KBM-7 (cell line): ENCODE measurements at regions not wholly inside any gene's neighbourhood (a gene's known extent, or its start where the extent isn't known, plus 50 kb on each side); places are given as distances from the start of the nearest gene placed in this dataset.

Experiments used
- DNase-seq: peaks from one replicate; pipeline ENCODE4 v3.0.0-alpha.2; 2015
- in situ Hi-C: fragments of 300-500 bp; cut with MboI; formaldehyde crosslinking; loops from 2 replicates; pipeline ENCODE4 v1.14.3; 2020; ENCODE audit warnings: low sequenced_read_pairs, low pct_unique_long_range_greater_than_20kb, mixed read lengths

- DNase-seq, result no peak
- in situ Hi-C loops, result no loop called here
Measured at GRCh38 chr5:119852140-119852539, 222.8 kb downstream of the FAM170A start.

DNA sequence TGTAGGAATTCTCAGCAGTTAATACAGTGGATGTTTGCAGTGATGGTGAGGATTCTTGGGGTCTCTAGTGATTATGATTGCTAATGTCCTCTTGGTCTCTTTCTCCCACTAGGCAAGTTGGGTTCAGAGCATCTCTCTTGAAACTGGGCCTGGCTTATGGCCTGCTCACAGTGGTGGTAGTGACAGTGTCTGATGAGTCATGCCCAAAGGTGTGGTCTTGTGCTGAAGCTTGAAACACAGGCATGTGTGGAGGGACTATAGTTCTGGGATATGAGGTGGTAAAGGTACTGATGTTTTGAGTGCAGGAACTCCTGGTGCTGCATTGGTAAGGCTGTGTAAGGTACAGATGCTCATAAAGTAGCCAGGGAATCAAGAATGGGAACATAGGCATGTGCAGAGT is 231.1 kb downstream of the FAM170A start:
- no peak for DNase-seq
- in situ Hi-C loops, result no loop called here

DNA sequence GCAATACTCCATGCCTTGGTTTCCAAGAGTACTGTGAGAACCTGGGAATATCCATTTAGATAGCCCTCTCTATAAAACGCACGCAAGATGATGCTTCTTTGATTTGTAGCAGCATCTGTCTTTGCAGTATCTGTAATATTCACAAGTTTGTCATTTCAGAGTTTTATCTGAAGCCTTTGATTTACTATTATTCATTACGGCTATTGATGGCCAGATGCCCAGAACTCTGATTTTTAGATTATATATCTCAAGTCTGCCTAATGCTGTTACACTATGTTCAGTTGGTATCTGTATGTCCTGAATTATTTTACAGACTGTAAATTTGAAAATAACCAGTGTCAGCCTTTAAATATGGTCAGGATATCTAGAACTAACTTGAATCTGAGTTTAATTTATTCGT is 233.3 kb downstream of the FAM170A start:
- in situ Hi-C loops, result no loop called here
- DNase-seq, result no peak

- in situ Hi-C loops, result no loop called here
- DNase-seq, result no peak
Measured at GRCh38 chr5:119864286-119864685, 234.9 kb downstream of the FAM170A start.

DNA sequence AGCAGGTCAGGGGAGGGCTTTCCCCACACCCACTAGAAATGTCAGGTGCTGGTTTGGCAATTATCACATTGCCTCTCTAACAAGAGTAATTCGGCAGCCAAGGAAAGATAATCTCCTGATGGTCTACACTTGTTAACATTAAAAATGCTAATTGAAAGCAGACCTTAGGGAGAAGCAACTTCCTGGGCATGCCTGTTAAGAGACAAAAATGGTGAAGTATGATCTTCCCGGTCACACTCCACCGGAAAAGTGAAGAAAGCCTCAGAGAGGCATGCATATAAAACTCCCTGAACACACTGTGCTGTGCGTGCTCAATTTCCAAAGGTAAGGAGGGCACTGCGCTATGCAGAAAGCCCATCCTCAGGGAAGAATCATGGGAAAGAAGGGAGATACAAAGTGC is 244.3 kb downstream of the FAM170A start:
- no peak for DNase-seq
- in situ Hi-C loops, result no loop called here

GRCh38 chr5:119876522-119876921 is 247.2 kb downstream of the FAM170A start:
- no peak for DNase-seq
- in situ Hi-C loops, result no loop called here

DNA sequence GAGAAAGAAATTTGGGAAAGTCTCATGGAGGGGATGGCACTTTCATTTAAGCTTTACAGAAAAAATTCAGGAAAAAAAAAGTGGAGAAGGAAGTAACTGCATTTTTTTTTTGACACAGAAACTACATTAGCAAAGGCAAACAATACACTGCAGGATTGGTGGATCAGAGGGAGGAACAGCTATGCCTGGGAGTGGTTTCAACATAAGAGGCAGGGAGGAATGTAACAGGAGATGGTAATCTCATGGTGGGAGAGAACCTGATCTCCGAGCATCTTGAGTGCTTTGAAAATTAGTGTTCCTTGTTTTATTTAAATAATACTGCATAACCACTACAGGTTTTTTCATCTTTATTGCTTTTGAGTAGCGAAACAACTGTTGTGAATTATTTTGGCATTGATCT is 249.4 kb downstream of the FAM170A start:
- DNase-seq, result no peak
- in situ Hi-C loops, result no loop called here

- DNase-seq, result no peak
- in situ Hi-C loops, result no loop called here
Measured at GRCh38 chr5:119879446-119879845, 250.1 kb downstream of the FAM170A start.

DNA sequence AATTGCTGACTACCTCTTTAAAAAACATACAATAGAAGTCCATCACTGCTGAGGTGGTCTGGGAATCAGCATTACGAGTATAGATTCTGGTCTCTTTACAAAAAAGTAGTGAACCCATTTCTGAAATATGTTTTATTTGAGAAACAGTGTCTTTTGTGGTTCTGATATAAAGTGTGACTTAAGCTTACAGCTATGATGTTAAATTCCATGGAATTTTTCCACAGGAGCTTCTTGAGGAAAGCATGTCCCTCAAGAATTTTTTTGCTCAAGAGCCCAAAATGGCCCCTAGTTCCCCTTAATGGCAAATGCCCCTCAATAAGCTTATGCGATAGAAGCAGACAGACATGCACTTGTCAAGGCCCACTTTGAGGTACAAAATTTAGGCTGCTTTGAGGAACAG is 265.7 kb downstream of the FAM170A start:
- in situ Hi-C loops, result no loop called here
- no peak for DNase-seq

- in situ Hi-C loops, result no loop called here
Measured at GRCh38 chr5:119896826-119897536, 267.6 kb downstream of the FAM170A start.

GRCh38 chr5:119897537-119898370 is 268.4 kb downstream of the FAM170A start:
- in situ Hi-C loops, result no loop called here
- no peak for DNase-seq

More at GRCh38 chr5:119896826-119897536, 267.6 kb downstream of the FAM170A start:
- no peak for DNase-seq

DNA sequence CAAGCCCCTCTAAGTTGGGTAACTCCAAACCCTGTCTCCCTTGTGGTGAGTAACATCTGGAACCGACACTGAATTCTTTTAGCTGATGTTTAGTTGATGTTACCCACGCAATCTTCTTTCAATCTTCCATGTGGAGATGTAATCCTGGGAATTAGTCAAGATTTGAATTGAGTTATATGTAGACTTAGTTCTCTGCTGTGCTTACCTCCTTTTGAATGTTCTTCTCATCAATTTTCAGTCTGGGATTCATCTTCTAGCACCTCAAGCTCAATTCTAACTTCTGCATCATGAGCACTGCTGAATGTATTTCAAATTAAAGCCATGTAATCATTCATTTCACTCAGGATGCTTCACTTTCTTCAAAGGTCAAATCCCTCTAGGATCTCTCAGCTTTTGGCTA is 270.6 kb downstream of the FAM170A start:
- in situ Hi-C loops, result no loop called here
- DNase-seq, result no peak

GRCh38 chr5:119902593-119902992 is 273.2 kb downstream of the FAM170A start:
- in situ Hi-C loops, result no loop called here
- no peak for DNase-seq

DNA sequence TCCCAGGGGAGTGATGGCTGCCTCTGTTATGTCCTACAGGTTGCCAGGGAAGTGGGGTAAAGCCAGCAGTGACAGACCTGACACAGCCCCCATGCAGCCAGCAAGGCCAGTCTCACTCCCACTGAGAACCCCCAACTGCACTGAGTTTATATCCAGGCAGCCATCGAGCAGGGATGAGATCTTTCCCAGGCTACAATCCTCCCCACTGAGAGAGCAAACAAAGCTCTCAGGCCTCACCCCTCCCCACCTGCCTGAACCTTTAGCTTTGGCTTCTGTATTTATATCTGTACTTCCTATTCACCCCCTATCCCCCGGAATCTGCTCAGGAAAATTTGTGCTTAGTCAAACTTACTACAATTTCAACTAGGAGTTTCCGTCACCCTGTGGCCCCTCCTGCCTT is 284.1 kb downstream of the FAM170A start:
- DNase-seq, result no peak
- in situ Hi-C loops, result no loop called here

GRCh38 chr5:119919279-119919678 is 289.9 kb downstream of the FAM170A start:
- DNase-seq, result no peak
- in situ Hi-C loops, result no loop called here

DNA sequence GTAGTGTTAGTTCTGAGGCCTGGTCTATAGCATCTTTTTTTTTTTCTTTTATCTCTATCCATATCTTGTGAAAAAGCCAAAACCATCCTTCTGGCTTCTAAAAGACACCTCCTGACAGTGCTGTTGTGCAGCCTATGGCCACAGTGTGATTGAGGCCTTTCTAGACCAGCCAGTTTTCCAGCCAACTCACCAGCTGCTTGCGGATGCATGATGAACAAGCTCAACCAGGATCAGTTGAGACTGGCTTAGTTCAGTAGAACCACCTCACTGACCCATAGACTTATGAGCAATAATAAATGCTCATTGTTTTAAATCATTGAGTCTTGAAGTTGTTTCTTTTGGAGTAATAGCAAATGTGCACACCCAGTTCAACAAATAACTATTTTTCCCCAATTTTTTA is 296.9 kb downstream of the FAM170A start:
- DNase-seq, result no peak
- in situ Hi-C loops, result no loop called here

DNA sequence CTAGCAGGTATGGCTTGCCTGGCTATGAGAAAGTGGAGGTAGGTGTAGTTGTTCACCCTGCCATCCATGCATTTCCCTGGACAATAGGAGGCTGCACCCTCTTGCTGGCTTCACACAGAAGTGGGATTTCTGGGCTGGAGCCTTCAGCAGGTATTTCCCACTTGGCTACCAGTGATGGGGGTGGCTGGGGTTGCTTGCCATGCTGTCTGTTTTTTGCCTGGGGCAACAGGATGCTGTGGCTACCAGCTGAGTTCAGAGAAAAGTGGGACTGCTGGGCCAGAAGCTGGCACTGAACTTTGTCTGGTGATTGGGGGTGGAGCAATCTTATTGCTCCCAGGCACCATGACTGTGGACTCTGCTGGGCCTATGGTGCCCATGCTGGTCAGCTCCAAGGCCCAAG is 299.6 kb downstream of the FAM170A start:
- in situ Hi-C loops, result no loop called here
- DNase-seq, result no peak

GRCh38 chr5:119930490-119930889 is 301.1 kb downstream of the FAM170A start:
- no peak for DNase-seq
- in situ Hi-C loops, result no loop called here

GRCh38 chr5:119943148-119943547 is 313.8 kb downstream of the FAM170A start:
- DNase-seq, result no peak
- in situ Hi-C loops, result no loop called here

- DNase-seq, result no peak
- in situ Hi-C loops, result no loop called here
Measured at GRCh38 chr5:119945691-119946090, 316.3 kb downstream of the FAM170A start.

- in situ Hi-C loops, result no loop called here
- DNase-seq, result no peak
Measured at GRCh38 chr5:119948162-119948561, 318.8 kb downstream of the FAM170A start.
